ENCODE measurements at regions not wholly inside any gene's neighbourhood (a gene's known extent, or its start where the extent isn't known, plus 50 kb on each side); places are given as distances from the start of the nearest gene placed in this dataset.

GRCh38 chr9:33638391-33638915 lies 114.4 kb downstream of the ANKRD18B start:
- H3K27me3 ChIP-seq, result peaks cover 0 to 26% of the 10 kb centered on the region in 2 donors
- no peaks in the 10 kb centered on the region for H3K4me1 ChIP-seq
- H3K4me3 ChIP-seq, result no peak overlapping the region
- WGBS, 2 donors, result 44% methylated on average over 6 of the region's 6 CpGs
- no peak for DNase-seq (ENCODE audit: low spot score in 2 of 2)
- no peak overlapping the region for H3K27ac ChIP-seq
- no peak for TF ChIP-seq EP300 (IDR thresholded peaks at IDR 0.05)
- no peak for TF ChIP-seq CTCF (IDR thresholded peaks at IDR 0.05)
- TF ChIP-seq POLR2A (IDR thresholded peaks at IDR 0.05), result no peak
- H3K36me3 ChIP-seq, result no peaks in the 10 kb centered on the region
- no peaks in the 10 kb centered on the region for H3K9me3 ChIP-seq

- H3K9me3 ChIP-seq, result no peaks in the 10 kb centered on the region
- no peak overlapping the region for H3K27ac ChIP-seq
- no peak overlapping the region for H3K4me3 ChIP-seq
- H3K4me1 ChIP-seq, result no peaks in the 10 kb centered on the region
- H3K36me3 ChIP-seq, result no peaks in the 10 kb centered on the region
- DNase-seq (ENCODE audit: low spot score in 2 of 2), result no peak
- peaks cover 0 to 5% of the 10 kb centered on the region in 2 donors for H3K27me3 ChIP-seq
- TF ChIP-seq CTCF (IDR thresholded peaks at IDR 0.05), result no peak
Observed at GRCh38 chr9:33645706-33646105, 121.7 kb downstream of the ANKRD18B start.

- H3K27ac ChIP-seq, result no peak overlapping the region
- no peaks in the 10 kb centered on the region for H3K9me3 ChIP-seq
- no peak for TF ChIP-seq POLR2A (IDR thresholded peaks at IDR 0.05)
- TF ChIP-seq CTCF (IDR thresholded peaks at IDR 0.05), result no peak
- TF ChIP-seq EP300 (IDR thresholded peaks at IDR 0.05), result no peak
- DNase-seq (ENCODE audit: low spot score in 2 of 2), result no peak
- H3K4me3 ChIP-seq, result no peak overlapping the region
- H3K27me3 ChIP-seq, result no peaks in the 10 kb centered on the region
- no peaks in the 10 kb centered on the region for H3K36me3 ChIP-seq
- H3K4me1 ChIP-seq, result no peaks in the 10 kb centered on the region
Observed at GRCh38 chr9:33649463-33649862, 125.4 kb downstream of the ANKRD18B start.

GRCh38 chr9:33651125-33651524 lies 127.1 kb downstream of the ANKRD18B start:
- Histone ChIP-seq H3K4me3 (no peak overlapping the region), H3K36me3 (no peaks in the 10 kb centered on the region), H3K27me3 (no peaks in the 10 kb centered on the region), H3K4me1 (no peaks in the 10 kb centered on the region), H3K27ac (no peak overlapping the region), H3K9me3 (no peaks in the 10 kb centered on the region)
- no peak for DNase-seq (ENCODE audit: low spot score in 2 of 2)
- WGBS, 2 donors, result 46 to 55% methylated on average over 3 of the region's 3 CpGs
- TF ChIP-seq CTCF (IDR thresholded peaks at IDR 0.05), result no peak
- TF ChIP-seq EP300 (IDR thresholded peaks at IDR 0.05), result no peak
- TF ChIP-seq POLR2A (IDR thresholded peaks at IDR 0.05), result no peak

- H3K27ac ChIP-seq, result no peak overlapping the region
- WGBS, 2 donors, result 62 to 81% methylated on average over 1 of the region's 1 CpG
- no peaks in the 10 kb centered on the region for H3K4me1 ChIP-seq
- no peak for DNase-seq (ENCODE audit: low spot score in 2 of 2)
- TF ChIP-seq EP300 (IDR thresholded peaks at IDR 0.05), result no peak
- TF ChIP-seq CTCF (IDR thresholded peaks at IDR 0.05), result no peak
- no peak for TF ChIP-seq POLR2A (IDR thresholded peaks at IDR 0.05)
- H3K9me3 ChIP-seq, result no peaks in the 10 kb centered on the region
- no peaks in the 10 kb centered on the region for H3K36me3 ChIP-seq
- no peak overlapping the region for H3K4me3 ChIP-seq
- no peaks in the 10 kb centered on the region for H3K27me3 ChIP-seq
Observed at GRCh38 chr9:33659921-33660320, 135.4 kb upstream of the PRSS3 start.
